ENCODE measurements at regions not wholly inside any gene's neighbourhood (a gene's known extent, or its start where the extent isn't known, plus 50 kb on each side); places are given as distances from the start of the nearest gene placed in this dataset.
A peak's percentile ranks its signal among the peaks of the same experiment; 100 is the strongest.

- DNase-seq (ENCODE audit: low read depth) = no peak
These were observed 387.3 kb downstream of the HS3ST3B1 start for GRCh38 chr17:14688134-14688533.

- DNase-seq (ENCODE audit: low read depth) = peak; percentile 76
These were observed 371.9 kb downstream of the HS3ST3B1 start for GRCh38 chr17:14672830-14673229.

- DNase-seq (ENCODE audit: low read depth) = no peak
These were observed 370.0 kb downstream of the HS3ST3B1 start for GRCh38 chr17:14670861-14671260.

- no peak for DNase-seq (ENCODE audit: low read depth)
These were observed 363.6 kb downstream of the HS3ST3B1 start for GRCh38 chr17:14664511-14664910.

GRCh38 chr17:14641117-14641516 lies 340.2 kb downstream of the HS3ST3B1 start:
- no peak for DNase-seq (ENCODE audit: low read depth)

- no peak for DNase-seq (ENCODE audit: low read depth)
These were observed 336.4 kb downstream of the HS3ST3B1 start for GRCh38 chr17:14637260-14637659.

- DNase-seq (ENCODE audit: low read depth) = peak; percentile 1
These were observed 329.7 kb downstream of the HS3ST3B1 start for GRCh38 chr17:14630621-14631020.

GRCh38 chr17:14630046-14630445 lies 329.2 kb downstream of the HS3ST3B1 start:
- DNase-seq (ENCODE audit: low read depth) = no peak

GRCh38 chr17:14622615-14623101 lies 321.8 kb downstream of the HS3ST3B1 start:
- DNase-seq (ENCODE audit: low read depth) = no peak

GRCh38 chr17:14621826-14622614 lies 321.1 kb downstream of the HS3ST3B1 start:
- DNase-seq (ENCODE audit: low read depth) = no peak

GRCh38 chr17:14619821-14620220 lies 318.9 kb downstream of the HS3ST3B1 start:
- no peak for DNase-seq (ENCODE audit: low read depth)

- peak; percentile 22 for DNase-seq (ENCODE audit: low read depth)
These were observed 315.6 kb downstream of the HS3ST3B1 start for GRCh38 chr17:14616528-14616927.

- no peak for DNase-seq (ENCODE audit: low read depth)
These were observed 304.4 kb downstream of the HS3ST3B1 start for GRCh38 chr17:14605267-14605599.

- no peak for DNase-seq (ENCODE audit: low read depth)
These were observed 303.8 kb downstream of the HS3ST3B1 start for GRCh38 chr17:14604591-14605266.

- DNase-seq (ENCODE audit: low read depth) = no peak
These were observed 295.3 kb downstream of the HS3ST3B1 start for GRCh38 chr17:14596224-14596623.

GRCh38 chr17:14595656-14596055 lies 294.8 kb downstream of the HS3ST3B1 start:
- DNase-seq (ENCODE audit: low read depth) = no peak

GRCh38 chr17:14594690-14595089 lies 293.8 kb downstream of the HS3ST3B1 start:
- DNase-seq (ENCODE audit: low read depth) = no peak

- no peak for DNase-seq (ENCODE audit: low read depth)
These were observed 293.1 kb downstream of the HS3ST3B1 start for GRCh38 chr17:14593956-14594355.

GRCh38 chr17:14590459-14591250 lies 289.8 kb downstream of the HS3ST3B1 start:
- no peak for DNase-seq (ENCODE audit: low read depth)

- no peak for DNase-seq (ENCODE audit: low read depth)
These were observed 284.2 kb downstream of the HS3ST3B1 start for GRCh38 chr17:14585099-14585498.

GRCh38 chr17:14582996-14583395 lies 282.1 kb downstream of the HS3ST3B1 start:
- no peak for DNase-seq (ENCODE audit: low read depth)

Measured in myocyte (in vitro differentiated cells).